IMR-90 (cell line): ENCODE measurements at regions not wholly inside any gene's neighbourhood (a gene's known extent, or its start where the extent isn't known, plus 50 kb on each side); places are given as distances from the start of the nearest gene placed in this dataset.

Source experiments
- ATAC-seq: fragments of 200-7000 bp; cut with Tn5 transposase; 2 replicates; pipeline ENCODE4 v1.9.1; 2020; ENCODE audit warnings: low read depth, mild to moderate bottlenecking, moderate library complexity
- BruUV-seq: library from RNA; stranded (reverse); fragments of 400-500 nt; replicated peaks from 2 replicates; lab custom pipeline; 2021; lab: Mats Ljungman, UMichigan
- CTCF ChIA-PET: fragments of 300-600 bp; formaldehyde crosslinking; extraction: SDS; loops from one replicate; lab custom pipeline; 2021; ENCODE audit warnings: antibody characterized with exemption; lab: Yijun Ruan, JAX
- POLR2A ChIA-PET: fragments of 300-600 bp; sonication (Branson Sonifier 250); formaldehyde crosslinking; loops from one replicate; lab custom pipeline; 2022; ENCODE audit warnings: antibody characterized with exemption; ENCODE audit not compliant: unreplicated experiment; lab: Charles Lee
- DNase-seq: peaks from one replicate; pipeline ENCODE4 v3.0.0; 2013
- H2AFZ ChIP-seq: replicated peaks from 2 replicates; pipeline ENCODE3; 2013; ENCODE audit warnings: low read length, mild to moderate bottlenecking; ENCODE audit not compliant: poor library complexity
- H2AK5ac ChIP-seq: 2 replicates; pipeline ENCODE4 v1.6.1; 2013; ENCODE audit warnings: low read depth, low read length, inconsistent platforms
- H2AK9ac ChIP-seq: replicated peaks from 2 replicates; pipeline ENCODE3; 2013; ENCODE audit warnings: mild to moderate bottlenecking, low read depth, low read length, moderate library complexity; ENCODE audit not compliant: poor library complexity
- H2BK120ac ChIP-seq: 2 replicates; pipeline ENCODE4 v1.6.1; 2013; ENCODE audit warnings: low read depth, low read length, inconsistent platforms
- H2BK15ac ChIP-seq: 3 replicates; pipeline ENCODE4 v1.6.1; 2013; ENCODE audit warnings: low read depth, low read length, inconsistent platforms
- H2BK20ac ChIP-seq: 2 replicates; pipeline ENCODE4 v1.6.1; 2013; ENCODE audit warnings: low read depth, mild to moderate bottlenecking, inconsistent platforms, low read length, moderate library complexity
- H2BK5ac ChIP-seq: 2 replicates; pipeline ENCODE4 v1.6.1; 2013; ENCODE audit warnings: mild to moderate bottlenecking, low read depth, low read length, inconsistent platforms; ENCODE audit not compliant: poor library complexity, severe bottlenecking
- H3K14ac ChIP-seq: replicated peaks from 2 replicates; pipeline ENCODE4 v1.6.1; 2013; ENCODE audit warnings: low read depth, low read length, inconsistent platforms
- H3K18ac ChIP-seq: 2 replicates; pipeline ENCODE4 v1.6.1; 2013; ENCODE audit warnings: low read depth, low read length, control low read depth
- H3K23ac ChIP-seq: 2 replicates; pipeline ENCODE4 v1.6.1; 2013; ENCODE audit warnings: low read depth, low read length, inconsistent platforms
- H3K27ac ChIP-seq: 2 replicates; pipeline ENCODE4 v1.5.1; 2013; ENCODE audit warnings: mild to moderate bottlenecking, control low read depth, low read length; ENCODE audit not compliant: insufficient read depth
- H3K27me3 ChIP-seq: 2 replicates; pipeline ENCODE4 v1.6.1; 2013; ENCODE audit warnings: low read length; ENCODE audit not compliant: control insufficient read depth, insufficient read depth
- H3K36me3 ChIP-seq: 2 replicates; pipeline ENCODE4 v1.6.1; 2013; ENCODE audit warnings: low read length, mixed read lengths; ENCODE audit not compliant: control insufficient read depth, insufficient read depth
- H3K4ac ChIP-seq: 2 replicates; pipeline ENCODE4 v1.6.1; 2013; ENCODE audit warnings: low read depth, low read length, inconsistent platforms
- H3K4me1 ChIP-seq: 2 replicates; pipeline ENCODE4 v1.6.1; 2013; ENCODE audit warnings: low read length, mixed read lengths; ENCODE audit not compliant: control insufficient read depth, insufficient read depth
- H3K4me2 ChIP-seq: 2 replicates; pipeline ENCODE4 v1.6.1; 2013; ENCODE audit warnings: low read depth, mild to moderate bottlenecking, control low read depth, low read length, moderate library complexity
- H3K4me3 ChIP-seq: 2 replicates; pipeline ENCODE4 v1.5.1; 2013; ENCODE audit warnings: low read depth, mild to moderate bottlenecking, control low read depth, low read length, moderate library complexity; ENCODE audit not compliant: insufficient read depth
- H3K56ac ChIP-seq: 2 replicates; pipeline ENCODE4 v1.6.1; 2013; ENCODE audit warnings: low read length, inconsistent platforms; ENCODE audit not compliant: insufficient read depth; ENCODE audit errors: extremely low read depth
- H3K79me1 ChIP-seq, 2 experiments: 2 replicates each; pipeline ENCODE4 v1.6.1; 2013; ENCODE audit warnings: low read length in 2 of 2, inconsistent platforms in 1 of 2, low read depth in 1 of 2
- H3K9ac ChIP-seq: 2 replicates; pipeline ENCODE4 v1.6.1; 2013; ENCODE audit warnings: low read depth, low read length, control low read depth
- H3K9me1 ChIP-seq: 2 replicates; pipeline ENCODE4 v1.6.1; 2013; ENCODE audit warnings: low read length, inconsistent platforms; ENCODE audit not compliant: insufficient read depth
- H3K9me3 ChIP-seq: 2 replicates; pipeline ENCODE4 v1.6.1; 2013; ENCODE audit warnings: low read length; ENCODE audit not compliant: control insufficient read depth, insufficient read depth
- H4K20me1 ChIP-seq: 2 replicates; pipeline ENCODE4 v1.6.1; 2013; ENCODE audit warnings: low read length, inconsistent platforms; ENCODE audit not compliant: insufficient read depth
- H4K5ac ChIP-seq: 2 replicates; pipeline ENCODE4 v1.6.1; 2013; ENCODE audit warnings: mild to moderate bottlenecking, low read depth, low read length, control low read depth
- H4K8ac ChIP-seq, 2 experiments: 2 replicates each; pipeline ENCODE4 v1.6.1; 2013; ENCODE audit warnings: low read depth in 2 of 2, low read length in 2 of 2, control low read depth in 1 of 2, inconsistent platforms in 1 of 2
- H4K91ac ChIP-seq: 2 replicates; pipeline ENCODE4 v1.6.1; 2013; ENCODE audit warnings: low read depth, low read length, inconsistent platforms; ENCODE audit not compliant: insufficient read depth
- BHLHE40 ChIP-seq: fragments of 150-350 bp; IDR thresholded peaks from 2 replicates; pipeline ENCODE4 v1.6.1; 2016; ENCODE audit warnings: mild to moderate bottlenecking, low read depth, low read length
- CEBPB ChIP-seq: IDR thresholded peaks from 2 replicates; pipeline ENCODE4 v1.6.1; 2012; ENCODE audit warnings: low read depth, low read length, improper control_type of control experiment
- ELK1 ChIP-seq: fragments of 150-350 bp; IDR thresholded peaks from 2 replicates; pipeline ENCODE4 v1.6.1; 2016; ENCODE audit warnings: low read depth, mild to moderate bottlenecking, low read length, moderate library complexity, borderline replicate concordance
- FOS ChIP-seq: fragments of 150-350 bp; IDR thresholded peaks from 2 replicates; pipeline ENCODE4 v1.6.1; 2016; ENCODE audit warnings: low read depth, low read length
- MXI1 ChIP-seq: IDR thresholded peaks from 2 replicates; pipeline ENCODE4 v1.6.1; 2012; ENCODE audit warnings: low read depth, mild to moderate bottlenecking, low read length, moderate library complexity, borderline replicate concordance
- NFE2L2 ChIP-seq: fragments of 150-350 bp; IDR thresholded peaks from 2 replicates; pipeline ENCODE4 v1.6.1; 2016; ENCODE audit warnings: low read depth, mild to moderate bottlenecking, low read length
- RAD21 ChIP-seq: IDR thresholded peaks from 2 replicates; pipeline ENCODE4 v1.6.1; 2012; ENCODE audit warnings: low read length, improper control_type of control experiment
- RCOR1 ChIP-seq: IDR thresholded peaks from 2 replicates; pipeline ENCODE4 v1.6.1; 2012; ENCODE audit warnings: mild to moderate bottlenecking, low read length, improper control_type of control experiment; ENCODE audit not compliant: insufficient replicate concordance
- RFX5 ChIP-seq: IDR thresholded peaks from 2 replicates; pipeline ENCODE4 v1.8.0; 2012; ENCODE audit warnings: low read depth, mild to moderate bottlenecking, low read length, moderate library complexity
- SMC3 ChIP-seq: fragments of 150-350 bp; IDR thresholded peaks from 2 replicates; pipeline ENCODE4 v1.6.1; 2016; ENCODE audit warnings: low read depth, mild to moderate bottlenecking, antibody characterized with exemption, low read length, moderate library complexity
- USF2 ChIP-seq: fragments of 150-350 bp; IDR thresholded peaks from 2 replicates; pipeline ENCODE4 v1.6.1; 2017; ENCODE audit warnings: mild to moderate bottlenecking, antibody characterized with exemption, low read length, low read depth
- WGBS, 2 experiments: methylation state at CpG; one replicate each; pipeline versions ENCODE4 v1.1.5 to v1.1.7; 2013; ENCODE audit warnings: missing lambda C conversion rate in 2 of 2; ENCODE audit not compliant: insufficient read length in 1 of 2; ENCODE audit errors: extremely low coverage in 2 of 2; 5-methylcytosine and 5-hydroxymethylcytosine counted together
- dilution Hi-C: fragments of 300-500 bp; cut with HindIII; formaldehyde crosslinking; loops from one replicate; pipeline ENCODE4 v1.14.3; 2018; ENCODE audit warnings: low sequenced_read_pairs; ENCODE audit not compliant: unreplicated experiment
- in situ Hi-C: fragments of 300-500 bp; cut with MboI; formaldehyde crosslinking; loops from 3 replicates; pipeline ENCODE4 v1.14.3; 2019; ENCODE audit warnings: low sequenced_read_pairs, inconsistent platforms, mixed read lengths
- intact Hi-C: fragments of 100-400 bp; cut with micrococcal nuclease; formaldehyde crosslinking; loops from 2 replicates; pipeline ENCODE4 v1.10.0; 2022

- Histone ChIP-seq H3K23ac (no peak overlapping the region), H3K9me1 (no peaks in the 10 kb centered on the region), H3K4me1 (no peaks in the 10 kb centered on the region), H3K9ac (no peak overlapping the region), H3K27ac (no peak overlapping the region), H2BK120ac (no peak overlapping the region), H3K14ac (no peak overlapping the region), H3K4me2 (no peak overlapping the region), H2BK5ac (no peak overlapping the region), H3K9me3 (peaks cover 12% of the 10 kb centered on the region; the same call in 1 of the 2 replicates), H2BK15ac (no peak overlapping the region), H4K91ac (no peak overlapping the region), H3K79me1 (no peaks in the 10 kb centered on the region), H2AFZ (no peak overlapping the region), H2AK9ac (no peak overlapping the region), H4K20me1 (no peaks in the 10 kb centered on the region), H3K4me3 (no peak overlapping the region), H3K56ac (no peak overlapping the region), H3K27me3 (no peaks in the 10 kb centered on the region), H4K8ac (no peak overlapping the region), H3K36me3 (no peaks in the 10 kb centered on the region), H3K4ac (no peak overlapping the region), H2AK5ac (no peak overlapping the region), H2BK20ac (no peak overlapping the region), H4K5ac (no peak overlapping the region), H3K18ac (no peak overlapping the region)
- ChIA-PET POLR2A (no interaction called here), CTCF (no interaction called here)
- WGBS, 2 experiments, result no CpG with 5 or more reads among the region's 1 CpG
- no TSS peak for BruUV-seq
- DNase-seq (no peak), ATAC-seq (no peak)
- dilution Hi-C loops, result no loop called here
- intact Hi-C loops, result no loop called here
- no peak for TF ChIP-seq RAD21
- TF ChIP-seq MXI1, result no peak
- no peak for TF ChIP-seq RFX5
- no peak for TF ChIP-seq RCOR1
- TF ChIP-seq BHLHE40, result no peak
- no peak for TF ChIP-seq CEBPB
- TF ChIP-seq USF2, result no peak
- no peak for TF ChIP-seq SMC3
- TF ChIP-seq FOS, result no peak
- TF ChIP-seq NFE2L2, result no peak
- TF ChIP-seq ELK1, result no peak
- in situ Hi-C loops, result no loop called here
These were observed 520.7 kb upstream of the CAMK1G start for GRCh38 chr1:209062863-209063262.
